GM21528 (cell line): ENCODE measurements at regions not wholly inside any gene's neighbourhood (a gene's known extent, or its start where the extent isn't known, plus 50 kb on each side); places are given as distances from the start of the nearest gene placed in this dataset.
"Not testable (repeated sequence)": the region's sequence is repeated elsewhere in the genome, so short reads cannot be mapped to it uniquely, and the experiment has no call there.

ENCODE experiments used
- ATAC-seq: cut with Tn5 transposase; IDR thresholded peaks from one replicate; pipeline ENCODE4 v1.9.1; 2021; ENCODE audit warnings: mild to moderate bottlenecking, moderate library complexity; ENCODE audit not compliant: unreplicated experiment, low FRiP score

GRCh38 chr5:41995193-41995592 is 70.1 kb downstream of the FBXO4 start:
- ATAC-seq = no peak

- no peak for ATAC-seq
These were observed 76.6 kb downstream of the FBXO4 start for GRCh38 chr5:42001673-42002072.

DNA sequence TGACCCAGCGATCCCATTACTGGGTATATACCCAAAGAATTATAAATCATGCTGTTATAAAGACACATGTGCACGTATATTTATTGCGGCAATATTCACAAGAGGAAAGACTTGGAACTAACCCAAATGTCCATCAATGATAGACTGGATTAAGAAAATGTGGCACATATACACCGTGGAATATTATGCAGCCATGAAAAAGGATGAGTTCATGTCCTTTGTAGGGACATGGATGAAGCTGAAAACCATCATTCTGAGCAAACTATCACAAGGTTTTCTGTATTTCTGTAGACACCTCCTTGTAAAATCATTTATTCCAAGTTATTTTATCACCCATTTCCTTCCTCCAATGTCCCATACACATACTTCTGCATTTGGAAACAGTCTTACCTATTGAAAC is 78.8 kb downstream of the FBXO4 start:
- not testable (repeated sequence) for ATAC-seq

DNA sequence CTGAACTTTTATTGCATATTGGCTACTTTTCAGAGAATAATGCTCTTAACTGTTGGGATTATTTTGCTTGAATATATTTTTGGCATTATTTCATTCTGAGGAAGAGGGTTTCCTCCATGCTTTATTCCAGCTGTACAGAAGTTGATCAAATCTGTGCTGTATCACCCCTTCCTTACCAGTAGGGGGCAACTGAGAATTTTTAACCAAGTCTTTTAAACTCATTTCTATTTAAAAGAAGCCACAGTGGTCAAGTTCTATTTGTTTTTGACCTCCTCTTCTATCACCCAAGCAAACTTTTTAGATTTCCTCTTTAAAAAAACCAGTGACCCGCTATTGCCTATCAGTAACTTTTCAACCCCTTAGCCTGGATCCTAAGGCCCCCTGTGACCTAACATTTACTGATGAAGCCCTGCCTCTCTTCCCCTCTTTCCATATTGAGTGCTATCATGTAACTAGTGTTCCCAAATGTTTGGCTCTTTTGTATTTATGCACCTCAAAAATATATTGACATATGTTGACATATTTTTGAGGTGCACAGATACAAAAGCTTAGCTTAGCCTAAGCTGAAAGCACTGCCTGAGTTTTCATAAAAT is 80.6 kb downstream of the FBXO4 start:
- peak; percentile 66 for ATAC-seq

GRCh38 chr5:42013561-42013960 is 88.5 kb downstream of the FBXO4 start:
- no peak for ATAC-seq

GRCh38 chr5:42015254-42015653 is 90.2 kb downstream of the FBXO4 start:
- ATAC-seq = no peak

DNA sequence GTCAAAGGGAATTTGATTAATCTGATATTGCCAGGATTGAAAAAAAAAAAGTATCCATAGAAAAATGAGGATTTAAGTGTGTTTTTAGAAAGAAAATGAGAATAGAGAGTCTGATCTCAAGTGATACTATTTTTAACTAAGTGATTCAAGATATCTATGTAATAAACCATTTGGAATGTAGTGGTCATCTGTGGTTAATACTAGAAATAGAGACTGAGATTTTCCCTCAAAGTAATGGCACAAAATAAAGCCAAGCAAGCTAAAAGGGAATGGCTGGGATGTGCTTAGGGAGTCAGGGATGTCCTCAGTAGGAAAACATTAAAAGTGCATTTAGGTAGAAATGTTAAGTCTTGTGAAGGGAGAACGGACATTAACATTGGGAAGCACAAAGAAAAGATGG is 90.6 kb downstream of the FBXO4 start:
- no peak for ATAC-seq

- no peak for ATAC-seq
These were observed 95.9 kb downstream of the FBXO4 start for GRCh38 chr5:42020788-42021530.

GRCh38 chr5:42021923-42022322 is 96.8 kb downstream of the FBXO4 start:
- no peak for ATAC-seq

DNA sequence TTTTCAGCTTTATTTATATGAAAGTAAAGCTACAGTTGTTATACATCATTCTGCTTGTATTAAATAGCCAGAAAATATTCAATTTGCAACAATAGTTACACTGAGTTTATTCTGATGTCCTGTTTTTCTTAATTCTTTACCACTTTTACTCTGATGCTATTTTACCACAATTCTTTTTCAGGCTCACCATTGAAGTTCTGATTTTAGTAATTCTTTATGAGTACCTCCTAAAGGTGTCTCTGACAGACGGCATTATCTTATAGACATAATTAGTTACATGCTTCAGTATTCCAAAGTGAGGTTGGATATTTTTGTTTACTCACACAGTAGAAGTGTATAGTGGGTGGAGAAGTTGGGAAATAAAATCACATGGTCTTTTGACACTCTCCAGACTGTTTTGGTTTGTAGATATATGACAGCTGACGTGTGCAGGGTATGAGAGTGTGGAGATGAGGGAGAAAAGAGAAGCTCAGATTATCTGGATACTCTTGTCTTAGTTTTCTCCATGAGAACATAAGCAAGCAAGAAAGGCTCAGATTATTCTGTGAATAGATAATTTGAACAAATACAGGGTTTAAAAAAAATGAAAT is 97.4 kb downstream of the FBXO4 start:
- no peak for ATAC-seq

DNA sequence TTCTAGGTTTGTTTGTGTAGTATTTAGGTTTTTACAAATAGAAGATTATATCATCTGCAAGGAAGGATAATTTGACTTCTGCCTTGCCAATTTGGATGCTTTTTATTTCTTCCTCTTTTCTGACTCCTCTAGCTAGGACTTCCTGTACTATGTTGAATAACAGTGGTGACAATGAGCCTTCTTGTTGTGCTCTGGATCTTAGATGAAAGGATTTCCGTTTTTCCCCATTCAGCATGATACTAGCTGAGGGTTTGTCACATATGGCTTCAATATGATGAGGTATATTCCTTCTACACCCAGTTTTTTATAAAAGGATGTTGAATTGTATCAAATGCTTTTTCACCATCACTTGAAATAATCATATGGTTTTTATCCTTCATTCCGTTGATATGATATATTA is 101.4 kb downstream of the FBXO4 start:
- no peak for ATAC-seq

- ATAC-seq = no peak
These were observed 107.1 kb downstream of the FBXO4 start for GRCh38 chr5:42032137-42032536.

- ATAC-seq = no peak
These were observed 110.4 kb downstream of the FBXO4 start for GRCh38 chr5:42035526-42035925.

GRCh38 chr5:42036379-42036778 is 111.3 kb downstream of the FBXO4 start:
- ATAC-seq = no peak

GRCh38 chr5:42037379-42037932 is 112.4 kb downstream of the FBXO4 start:
- ATAC-seq = no peak

DNA sequence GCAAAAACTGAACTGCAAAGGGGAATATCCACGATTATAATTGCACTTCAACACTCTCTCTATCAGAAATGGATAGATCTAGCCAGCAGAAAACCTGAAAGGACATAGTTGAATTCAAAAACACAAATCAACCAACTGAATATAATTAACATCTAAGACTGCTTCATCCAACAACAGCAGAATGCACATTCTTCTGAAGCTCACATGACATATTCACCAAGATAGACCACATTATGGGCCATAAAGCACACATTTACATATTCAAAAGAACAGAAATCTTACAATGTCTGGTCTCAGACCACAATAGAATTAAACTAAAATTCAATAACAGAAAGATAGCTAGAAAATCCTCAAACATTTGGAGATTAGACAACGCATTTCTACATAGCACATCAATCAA is 118.3 kb downstream of the FBXO4 start:
- no peak for ATAC-seq

GRCh38 chr5:42057254-42057690 is 132.2 kb downstream of the FBXO4 start:
- ATAC-seq = peak; percentile 95

- no peak for ATAC-seq
These were observed 134.2 kb downstream of the FBXO4 start for GRCh38 chr5:42059291-42059690.

- ATAC-seq = no peak
These were observed 134.8 kb downstream of the FBXO4 start for GRCh38 chr5:42059778-42060464.

- no peak for ATAC-seq
These were observed 136.0 kb downstream of the FBXO4 start for GRCh38 chr5:42061121-42061520.

GRCh38 chr5:42064821-42065220 is 139.7 kb downstream of the FBXO4 start:
- no peak for ATAC-seq
